K562 (cell line): ENCODE measurements at regions not wholly inside any gene's neighbourhood (a gene's known extent, or its start where the extent isn't known, plus 50 kb on each side); places are given as distances from the start of the nearest gene placed in this dataset.

Experiments used
- CHD7 ChIP-seq: fragments of 200-600 bp; sonication (generic); IDR thresholded peaks from one replicate; pipeline ENCODE4 v1.6.1; 2012; ENCODE audit warnings: mild to moderate bottlenecking, low read depth, low read length, inconsistent platforms
- TRIM28 ChIP-seq: fragments of 450-650 bp; IDR thresholded peaks from 2 replicates; pipeline ENCODE4 v1.6.1; 2017
- ZNF609 ChIP-seq: sonication (generic); formaldehyde crosslinking; IDR thresholded peaks from 2 replicates; pipeline ENCODE4 v1.8.1; 2023; ENCODE audit warnings: missing genetic modification reagents, mild to moderate bottlenecking, borderline replicate concordance

- no peak for TF ChIP-seq ZNF609 (CRISPR knock-in tag)
- no peak for TF ChIP-seq TRIM28
- no peak for TF ChIP-seq CHD7
These were observed 191.7 kb upstream of the TSHZ2 start (continued) for GRCh38 chr20:52780462-52780861.
